ENCODE measurements at regions not wholly inside any gene's neighbourhood (a gene's known extent, or its start where the extent isn't known, plus 50 kb on each side); places are given as distances from the start of the nearest gene placed in this dataset.

GRCh38 chr10:55266797-55267196 is 465.8 kb upstream of the PCDH15 start:
- TF ChIP-seq MAX (CRISPR knock-in tag; IDR thresholded peaks at IDR 0.05), result no peak
- no peak for TF ChIP-seq CTCF (IDR thresholded peaks at IDR 0.05)
- TF ChIP-seq PRDM15 (CRISPR knock-in tag; IDR thresholded peaks at IDR 0.05), result no peak
- no peak for TF ChIP-seq NFYB (CRISPR knock-in tag; conservative IDR thresholded peaks at IDR 0.05; ENCODE audit: low read depth)
- TF ChIP-seq ZBTB43 (CRISPR knock-in tag; IDR thresholded peaks at IDR 0.05), result no peak
- no peak for TF ChIP-seq ATF3 (CRISPR knock-in tag; conservative IDR thresholded peaks at IDR 0.05)
- no peak for TF ChIP-seq CBFB (CRISPR knock-in tag; IDR thresholded peaks at IDR 0.05; ENCODE audit: low read depth)
- TF ChIP-seq E2F1 (CRISPR knock-in tag; IDR thresholded peaks at IDR 0.05), result no peak
- no peak for TF ChIP-seq USF2 (CRISPR knock-in tag; IDR thresholded peaks at IDR 0.05)
- no peak for TF ChIP-seq FOXP4 (CRISPR knock-in tag; IDR thresholded peaks at IDR 0.05)
- TF ChIP-seq RELA (CRISPR knock-in tag; IDR thresholded peaks at IDR 0.05; ENCODE audit: borderline replicate concordance), result no peak
- TF ChIP-seq FOXP1 (CRISPR knock-in tag; IDR thresholded peaks at IDR 0.05; ENCODE audit: borderline replicate concordance), result no peak
- no peak for TF ChIP-seq NFATC4 (CRISPR knock-in tag; IDR thresholded peaks at IDR 0.05)

Measured in WTC11 (cell line).